ENCODE measurements at regions not wholly inside any gene's neighbourhood (a gene's known extent, or its start where the extent isn't known, plus 50 kb on each side); places are given as distances from the start of the nearest gene placed in this dataset.

GRCh38 chr4:1508161-1509160 is 102.2 kb upstream of the NKX1-1 start:
- no peak for DNase-seq

GRCh38 chr4:1506956-1507721 is 100.9 kb upstream of the NKX1-1 start:
- no peak for DNase-seq

- no peak for DNase-seq
These were observed 99.5 kb upstream of the NKX1-1 start for GRCh38 chr4:1505511-1506460.

GRCh38 chr4:1504595-1505500 is 98.6 kb upstream of the NKX1-1 start:
- DNase-seq: no peak

- no peak for DNase-seq
These were observed 97.6 kb upstream of the NKX1-1 start for GRCh38 chr4:1503583-1504471.

GRCh38 chr4:1502976-1503375 is 96.7 kb upstream of the NKX1-1 start:
- no peak for DNase-seq

GRCh38 chr4:1502501-1502886 is 96.3 kb upstream of the NKX1-1 start:
- no peak for DNase-seq

- no peak for DNase-seq
These were observed 95.7 kb upstream of the NKX1-1 start for GRCh38 chr4:1501754-1502500.

GRCh38 chr4:1500966-1501753 is 94.9 kb upstream of the NKX1-1 start:
- DNase-seq: no peak

- DNase-seq: no peak
These were observed 94.2 kb upstream of the NKX1-1 start for GRCh38 chr4:1500231-1500965.

GRCh38 chr4:1499465-1499864 is 93.2 kb upstream of the NKX1-1 start:
- no peak for DNase-seq

GRCh38 chr4:1497189-1497801 is 91.1 kb upstream of the NKX1-1 start:
- DNase-seq: no peak

- no peak for DNase-seq
These were observed 89.9 kb upstream of the NKX1-1 start for GRCh38 chr4:1496116-1496642.

- DNase-seq: no peak
These were observed 89.3 kb upstream of the NKX1-1 start for GRCh38 chr4:1495416-1496115.

GRCh38 chr4:1494416-1495315 is 88.4 kb upstream of the NKX1-1 start:
- no peak for DNase-seq

Measured in NCI-H1092 (cell line).